HG03135 (cell line): ENCODE measurements at regions not wholly inside any gene's neighbourhood (a gene's known extent, or its start where the extent isn't known, plus 50 kb on each side); places are given as distances from the start of the nearest gene placed in this dataset.
"Not testable (repeated sequence)": the region's sequence is repeated elsewhere in the genome, so short reads cannot be mapped to it uniquely, and the experiment has no call there.

Experiments used
- ATAC-seq: cut with Tn5 transposase; IDR thresholded peaks from one replicate; pipeline ENCODE4 v1.9.1; 2021; ENCODE audit warnings: mild to moderate bottlenecking, moderate library complexity; ENCODE audit not compliant: unreplicated experiment

DNA sequence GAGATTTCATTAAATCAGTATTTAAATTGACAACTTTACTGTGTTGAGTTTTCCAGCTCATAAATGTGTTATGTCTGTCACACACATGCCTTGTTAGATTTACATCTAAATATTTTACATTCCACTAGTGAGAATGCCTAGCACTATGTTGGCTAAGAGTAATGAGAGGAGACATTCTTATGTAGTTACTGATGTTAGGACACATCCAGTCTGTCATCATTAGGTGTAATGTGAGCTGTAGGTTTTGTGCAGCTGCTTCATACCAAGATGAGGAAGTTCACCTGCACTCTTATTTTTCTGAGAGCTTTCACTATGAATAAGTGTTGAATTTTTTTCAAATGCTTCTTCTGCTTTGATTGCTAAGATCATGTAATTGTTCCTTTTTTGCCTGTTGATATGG is 218.0 kb upstream of the IGFBP3 start:
- ATAC-seq = no peak

DNA sequence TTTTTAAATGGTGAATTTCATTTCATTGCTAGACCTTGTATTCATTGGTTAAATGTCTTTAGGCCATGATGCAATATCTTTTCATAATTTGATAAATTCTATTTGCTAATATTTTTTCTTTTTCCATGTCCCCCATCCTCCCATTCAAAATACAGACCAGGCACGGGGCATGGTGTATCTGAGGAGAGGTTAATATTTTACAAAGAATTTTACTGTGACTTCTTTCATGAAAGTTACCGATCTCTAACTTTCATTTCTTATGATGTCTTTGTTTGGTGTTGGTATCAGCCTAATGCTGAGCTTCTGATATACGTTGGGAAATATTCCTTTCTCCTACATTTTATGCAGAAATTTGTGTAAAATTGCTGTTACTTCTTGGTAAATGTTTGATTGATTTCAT is 216.7 kb upstream of the IGFBP3 start:
- no peak for ATAC-seq

- no peak for ATAC-seq
These were observed 214.5 kb upstream of the IGFBP3 start for GRCh38 chr7:46135557-46135956.

GRCh38 chr7:46134795-46135194 is 213.7 kb upstream of the IGFBP3 start:
- no peak for ATAC-seq

DNA sequence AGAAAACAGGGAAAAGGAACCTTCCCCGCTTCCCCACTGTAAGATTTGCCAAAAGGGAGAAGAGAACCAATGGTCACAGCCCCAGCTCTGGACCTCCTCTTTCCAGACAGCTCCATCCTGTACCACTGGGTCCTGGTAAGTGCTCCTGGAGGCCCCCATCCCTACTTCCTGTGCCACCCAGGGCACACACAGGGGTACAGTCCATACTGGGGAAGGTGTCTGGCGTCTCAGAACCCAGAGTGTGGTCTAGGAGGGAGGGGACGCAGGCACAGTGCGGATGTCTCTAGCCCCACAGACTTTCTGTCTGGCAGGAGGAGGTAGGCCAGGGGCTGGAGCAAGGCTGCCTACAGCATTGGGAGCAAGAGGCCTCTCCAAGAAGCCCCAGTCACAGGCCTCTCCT is 213.3 kb upstream of the IGFBP3 start:
- no peak for ATAC-seq

- no peak for ATAC-seq
These were observed 212.7 kb upstream of the IGFBP3 start for GRCh38 chr7:46133751-46134150.

DNA sequence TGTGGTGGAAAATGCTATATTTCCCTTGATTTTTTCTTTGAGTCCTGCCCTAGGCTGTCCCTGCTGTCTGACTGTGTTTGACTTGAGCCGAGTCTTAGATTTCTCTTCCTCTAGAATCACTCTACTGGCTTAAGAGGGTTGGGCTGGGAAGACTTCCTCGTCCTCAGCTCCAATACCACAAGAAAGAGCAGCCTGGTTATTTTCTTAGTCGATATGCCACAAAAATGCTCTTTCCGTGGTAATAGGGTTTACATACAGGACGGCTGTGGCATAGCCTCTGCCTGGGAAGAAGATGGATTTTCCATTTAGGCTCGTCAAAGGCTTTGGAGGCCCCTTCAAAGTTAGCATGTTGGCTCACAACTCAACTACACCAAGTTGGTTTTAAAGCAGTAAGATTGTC is 212.0 kb upstream of the IGFBP3 start:
- ATAC-seq = no peak

- ATAC-seq = no peak
These were observed 211.1 kb upstream of the IGFBP3 start for GRCh38 chr7:46131916-46132795.

GRCh38 chr7:46129831-46130230 is 208.8 kb upstream of the IGFBP3 start:
- ATAC-seq = no peak

GRCh38 chr7:46127814-46128213 is 206.7 kb upstream of the IGFBP3 start:
- ATAC-seq = no peak

GRCh38 chr7:46126675-46127300 is 205.7 kb upstream of the IGFBP3 start:
- no peak for ATAC-seq

DNA sequence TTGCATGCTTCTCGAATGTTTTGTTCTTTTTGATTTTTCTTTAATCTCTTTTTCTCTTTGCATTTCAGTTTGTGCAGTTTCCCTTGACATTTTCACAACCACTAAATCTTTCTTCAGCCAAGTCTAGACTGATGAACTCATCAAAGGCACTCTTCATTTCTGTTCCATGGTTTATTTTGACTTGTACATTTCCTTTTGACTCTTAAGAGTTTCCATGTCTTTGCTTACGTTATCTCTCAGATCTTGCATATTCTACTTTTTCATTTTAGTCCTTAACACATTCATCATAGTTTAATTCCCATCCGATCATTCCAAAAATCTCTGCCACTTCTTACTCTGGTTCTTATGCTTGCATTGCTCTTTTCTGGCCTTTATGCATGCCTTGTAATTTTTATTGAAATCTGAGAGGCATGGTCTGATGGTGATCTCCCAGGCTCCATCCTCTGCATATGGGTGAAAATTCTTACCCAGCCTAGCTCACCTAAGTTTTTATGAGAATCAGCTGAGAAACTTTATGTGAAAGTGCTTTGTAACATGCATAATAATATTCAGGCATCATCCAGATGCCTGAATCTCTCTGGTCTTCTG is 202.8 kb upstream of the IGFBP3 start:
- ATAC-seq = no peak

- ATAC-seq = no peak
These were observed 194.3 kb upstream of the IGFBP3 start for GRCh38 chr7:46115410-46115809.

GRCh38 chr7:46109437-46109836 is 188.4 kb upstream of the IGFBP3 start:
- ATAC-seq = no peak

- ATAC-seq = no peak
These were observed 187.2 kb upstream of the IGFBP3 start for GRCh38 chr7:46108272-46108671.

DNA sequence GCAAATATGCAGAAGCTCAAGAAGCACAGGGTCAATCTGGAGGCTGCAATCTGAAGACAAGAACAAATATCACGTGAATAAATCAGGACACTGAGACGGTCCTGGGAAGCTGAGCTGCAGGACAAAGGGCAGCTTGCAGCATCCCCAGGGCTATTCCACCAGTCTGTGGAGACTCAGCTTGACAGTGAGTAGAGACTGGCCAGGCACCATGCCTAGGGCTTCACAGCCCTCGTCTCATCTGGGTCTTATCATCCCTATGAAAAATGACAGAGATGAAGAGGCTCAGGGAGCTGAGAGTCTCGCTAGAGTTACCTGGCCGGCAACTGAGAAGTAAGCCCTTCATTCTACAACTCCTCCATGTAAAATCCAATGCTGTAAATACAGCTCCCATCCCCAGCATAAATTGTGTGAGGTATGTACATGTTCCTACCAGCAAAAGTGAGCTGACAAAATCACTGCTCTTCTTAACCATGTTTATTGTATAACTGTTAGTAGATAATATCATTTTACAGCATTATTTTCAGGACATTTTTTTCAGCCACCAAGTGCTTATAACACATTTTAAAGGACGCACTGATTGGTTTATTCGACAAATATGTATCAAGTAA is 186.6 kb upstream of the IGFBP3 start:
- no peak for ATAC-seq

- ATAC-seq = no peak
These were observed 179.4 kb upstream of the IGFBP3 start for GRCh38 chr7:46100521-46100920.

GRCh38 chr7:46099076-46099475 is 178.0 kb upstream of the IGFBP3 start:
- ATAC-seq = no peak

GRCh38 chr7:46091071-46091470 is 170.0 kb upstream of the IGFBP3 start:
- no peak for ATAC-seq

GRCh38 chr7:46089281-46089680 is 168.2 kb upstream of the IGFBP3 start:
- no peak for ATAC-seq

GRCh38 chr7:46088486-46088885 is 167.4 kb upstream of the IGFBP3 start:
- not testable (repeated sequence) for ATAC-seq
